ENCODE measurements at regions not wholly inside any gene's neighbourhood (a gene's known extent, or its start where the extent isn't known, plus 50 kb on each side); places are given as distances from the start of the nearest gene placed in this dataset.

DNA sequence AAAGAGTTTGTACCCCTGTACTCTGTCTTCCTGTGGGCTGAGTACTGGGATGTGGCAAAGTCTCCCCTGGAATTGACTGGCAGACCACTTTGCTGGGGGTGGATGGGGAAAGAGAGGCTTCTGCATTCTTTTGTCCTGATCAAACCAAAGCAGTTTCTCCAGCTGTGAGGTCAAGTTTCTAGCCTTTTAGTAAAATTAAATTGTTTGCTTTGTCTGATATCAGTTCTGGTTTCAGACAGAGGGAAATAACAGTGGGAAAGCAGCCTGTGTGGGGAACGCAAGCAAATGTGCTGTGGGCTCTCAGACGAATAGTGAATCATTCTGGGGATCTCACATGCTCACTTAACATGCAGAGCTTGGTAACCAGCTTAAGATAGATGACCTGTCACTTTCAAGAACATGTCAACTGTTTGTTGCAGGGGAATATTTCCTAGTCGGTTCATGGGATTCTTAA is 151.6 kb downstream of the FAT3 start:
- TF ChIP-seq, protein P1, sequence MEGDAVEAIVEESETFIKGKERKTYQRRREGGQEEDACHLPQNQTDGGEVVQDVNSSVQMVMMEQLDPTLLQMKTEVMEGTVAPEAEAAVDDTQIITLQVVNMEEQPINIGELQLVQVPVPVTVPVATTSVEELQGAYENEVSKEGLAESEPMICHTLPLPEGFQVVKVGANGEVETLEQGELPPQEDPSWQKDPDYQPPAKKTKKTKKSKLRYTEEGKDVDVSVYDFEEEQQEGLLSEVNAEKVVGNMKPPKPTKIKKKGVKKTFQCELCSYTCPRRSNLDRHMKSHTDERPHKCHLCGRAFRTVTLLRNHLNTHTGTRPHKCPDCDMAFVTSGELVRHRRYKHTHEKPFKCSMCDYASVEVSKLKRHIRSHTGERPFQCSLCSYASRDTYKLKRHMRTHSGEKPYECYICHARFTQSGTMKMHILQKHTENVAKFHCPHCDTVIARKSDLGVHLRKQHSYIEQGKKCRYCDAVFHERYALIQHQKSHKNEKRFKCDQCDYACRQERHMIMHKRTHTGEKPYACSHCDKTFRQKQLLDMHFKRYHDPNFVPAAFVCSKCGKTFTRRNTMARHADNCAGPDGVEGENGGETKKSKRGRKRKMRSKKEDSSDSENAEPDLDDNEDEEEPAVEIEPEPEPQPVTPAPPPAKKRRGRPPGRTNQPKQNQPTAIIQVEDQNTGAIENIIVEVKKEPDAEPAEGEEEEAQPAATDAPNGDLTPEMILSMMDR (IDR thresholded peaks at IDR 0.05), result no peak
- no peak overlapping the region for H3K27ac ChIP-seq
- H3K4me3 ChIP-seq, result no peak overlapping the region
- H3K4me1 ChIP-seq, result no peaks in the 10 kb centered on the region
- no peak for DNase-seq (ENCODE audit: low spot score)
- no peaks in the 10 kb centered on the region for H3K27me3 ChIP-seq
- no peaks in the 10 kb centered on the region for H3K9me3 ChIP-seq
- H3K36me3 ChIP-seq, result no peaks in the 10 kb centered on the region

DNA sequence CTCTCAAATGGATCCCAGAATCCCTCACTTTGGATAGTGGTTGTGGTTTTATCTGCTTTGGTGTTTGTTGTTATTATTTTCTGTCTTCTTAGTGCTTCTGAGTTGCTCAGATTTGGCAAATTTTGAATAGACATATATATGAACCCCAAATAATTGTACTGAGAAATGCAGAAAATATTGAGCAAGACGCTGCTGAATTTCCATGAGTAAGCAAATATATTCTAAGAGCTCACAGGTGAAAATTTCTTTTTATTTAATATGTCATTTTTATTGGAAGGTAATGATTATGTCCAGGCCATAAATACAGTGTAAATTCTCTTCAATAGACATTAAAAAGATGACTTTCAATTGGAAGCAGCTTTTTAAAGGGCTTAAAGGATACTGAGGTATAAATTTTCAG is 152.1 kb downstream of the FAT3 start:
- no peaks in the 10 kb centered on the region for H3K27me3 ChIP-seq
- no peaks in the 10 kb centered on the region for H3K36me3 ChIP-seq
- H3K9me3 ChIP-seq, result no peaks in the 10 kb centered on the region
- TF ChIP-seq, protein P1 (IDR thresholded peaks at IDR 0.05), result no peak
- DNase-seq (ENCODE audit: low spot score), result no peak
- no peaks in the 10 kb centered on the region for H3K4me1 ChIP-seq
- H3K27ac ChIP-seq, result no peak overlapping the region
- H3K4me3 ChIP-seq, result no peak overlapping the region

DNA sequence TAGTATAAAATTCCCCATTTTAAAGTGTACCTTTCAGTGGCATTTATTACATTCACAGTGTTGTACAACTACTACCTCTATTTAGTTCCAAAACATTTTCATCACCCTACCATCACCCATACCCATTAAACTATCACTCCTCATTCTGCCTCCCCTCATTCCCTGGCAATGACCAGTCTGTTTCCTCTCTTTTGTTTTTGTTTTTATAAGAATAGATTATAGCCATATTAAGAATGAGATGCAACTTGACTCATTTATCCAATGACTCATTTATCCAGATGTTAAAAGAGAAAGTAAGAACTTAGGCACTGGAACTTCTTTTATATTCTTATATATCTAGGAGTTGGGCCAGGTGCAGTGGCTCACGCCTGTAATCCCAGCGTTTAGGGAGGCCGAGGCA is 156.3 kb downstream of the FAT3 start:
- DNase-seq (ENCODE audit: low spot score), result no peak
- Histone ChIP-seq H3K27ac (no peak overlapping the region), H3K9me3 (no peaks in the 10 kb centered on the region), H3K4me1 (no peaks in the 10 kb centered on the region), H3K27me3 (no peaks in the 10 kb centered on the region), H3K4me3 (no peak overlapping the region), H3K36me3 (no peaks in the 10 kb centered on the region)
- TF ChIP-seq, protein P1 (IDR thresholded peaks at IDR 0.05), result no peak

DNA sequence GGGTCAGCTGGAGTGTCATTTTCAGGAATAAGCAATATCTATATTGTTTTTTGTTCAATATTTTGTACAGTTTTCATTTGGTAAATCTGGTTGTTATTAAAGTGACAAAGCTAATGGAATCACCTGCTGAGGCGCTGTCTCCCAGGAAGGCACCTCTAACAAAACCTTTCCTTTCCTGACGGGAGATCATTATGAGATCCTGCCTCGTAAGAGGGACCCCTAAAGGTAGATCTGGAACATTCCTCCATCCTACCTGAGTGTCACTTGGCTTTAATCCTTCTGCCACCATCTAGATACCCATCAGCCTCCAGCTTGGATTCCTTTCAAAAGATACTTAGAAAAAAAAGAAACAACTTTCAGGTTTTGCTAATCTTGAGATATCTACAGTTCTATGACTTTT is 157.7 kb downstream of the FAT3 start:
- TF ChIP-seq, protein P1 (IDR thresholded peaks at IDR 0.05), result no peak
- DNase-seq (ENCODE audit: low spot score), result no peak

DNA sequence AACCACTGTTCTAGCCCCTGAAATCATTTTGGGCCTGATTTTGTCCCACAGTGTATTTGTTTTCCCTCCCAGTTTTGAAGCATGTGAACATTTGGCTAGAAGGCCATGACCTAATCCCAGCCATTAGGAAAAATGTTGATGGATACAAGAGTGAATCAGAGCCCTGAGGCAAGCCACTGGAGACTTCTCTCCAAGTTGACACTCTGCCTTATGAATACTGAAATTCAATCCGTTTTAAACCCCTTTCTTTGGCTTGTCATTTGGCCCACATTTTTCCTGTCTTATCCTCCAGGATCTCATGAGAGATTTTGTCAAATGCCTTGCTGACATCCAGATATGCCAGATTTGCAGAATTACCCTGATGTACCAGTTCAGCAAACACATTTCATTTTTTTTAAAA is 158.8 kb downstream of the FAT3 start:
- no peaks in the 10 kb centered on the region for H3K4me1 ChIP-seq
- no peaks in the 10 kb centered on the region for H3K9me3 ChIP-seq
- H3K4me3 ChIP-seq, result no peak overlapping the region
- DNase-seq (ENCODE audit: low spot score), result no peak
- no peaks in the 10 kb centered on the region for H3K27me3 ChIP-seq
- H3K36me3 ChIP-seq, result no peaks in the 10 kb centered on the region
- TF ChIP-seq, protein P1 (IDR thresholded peaks at IDR 0.05), result no peak
- H3K27ac ChIP-seq, result no peak overlapping the region

More for the DNA sequence above, 157.7 kb downstream of the FAT3 start:
- Histone ChIP-seq H3K9me3 (no peaks in the 10 kb centered on the region), H3K4me3 (no peak overlapping the region), H3K27ac (no peak overlapping the region), H3K36me3 (no peaks in the 10 kb centered on the region), H3K4me1 (no peaks in the 10 kb centered on the region), H3K27me3 (no peaks in the 10 kb centered on the region)

DNA sequence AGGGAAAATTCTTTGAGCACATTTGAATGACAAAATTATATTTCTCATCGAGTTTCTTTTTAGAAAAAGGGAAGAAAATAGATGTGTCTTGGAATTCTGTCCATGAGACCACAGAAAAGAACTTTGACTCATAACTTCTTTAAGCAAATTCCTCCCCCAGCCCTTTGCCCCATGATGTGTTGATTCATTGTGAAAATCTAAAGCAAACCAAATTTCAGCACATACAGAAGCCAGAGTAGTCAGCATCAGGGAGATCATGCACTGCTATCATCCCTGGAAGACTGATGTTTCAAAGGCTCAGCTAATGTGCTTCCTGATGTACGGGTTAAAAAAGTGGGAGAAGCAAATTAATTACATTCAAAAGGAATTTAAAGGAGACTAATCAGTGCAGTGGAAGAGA is 159.7 kb downstream of the FAT3 start:
- H3K9me3 ChIP-seq, result no peaks in the 10 kb centered on the region
- no peak overlapping the region for H3K27ac ChIP-seq
- no peak for DNase-seq (ENCODE audit: low spot score)
- no peak overlapping the region for H3K4me3 ChIP-seq
- H3K27me3 ChIP-seq, result no peaks in the 10 kb centered on the region
- TF ChIP-seq, protein P1 (IDR thresholded peaks at IDR 0.05), result no peak
- no peaks in the 10 kb centered on the region for H3K4me1 ChIP-seq
- no peaks in the 10 kb centered on the region for H3K36me3 ChIP-seq

Data from right atrium auricular region (tissue), 2 donors.